ENCODE measurements at regions not wholly inside any gene's neighbourhood (a gene's known extent, or its start where the extent isn't known, plus 50 kb on each side); places are given as distances from the start of the nearest gene placed in this dataset.

DNA sequence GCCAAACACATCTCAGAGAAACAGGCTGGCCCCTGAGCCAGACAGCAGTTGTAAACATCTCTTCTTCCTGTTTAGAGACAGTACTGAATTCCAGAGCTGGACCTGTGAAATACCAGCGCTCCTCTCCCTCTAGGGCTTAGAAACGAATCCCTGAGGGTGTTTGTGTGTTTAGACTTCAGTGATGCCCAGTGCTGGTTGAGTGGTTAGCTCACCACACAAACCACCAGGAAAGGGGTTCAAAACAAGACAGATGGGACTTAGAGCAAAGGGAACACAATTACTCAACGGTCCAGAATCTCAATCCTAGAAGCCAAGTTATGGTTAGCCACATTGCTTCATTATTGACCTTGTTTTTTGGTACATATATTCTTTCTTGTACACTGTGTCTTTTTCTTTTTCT, 108.7 kb upstream of the TMEM170B start:
- TF ChIP-seq GATA2 (IDR thresholded peaks at IDR 0.05; ENCODE audit: low read depth, low read length), result no peak
- TF ChIP-seq GATA3 (IDR thresholded peaks at IDR 0.05; ENCODE audit: low read depth, low read length), result no peak

Data from SH-SY5Y (cell line).